GM12892 (cell line): ENCODE measurements at regions not wholly inside any gene's neighbourhood (a gene's known extent, or its start where the extent isn't known, plus 50 kb on each side); places are given as distances from the start of the nearest gene placed in this dataset.

Source experiments
- POLR2A ChIP-seq: IDR thresholded peaks from 2 replicates; pipeline ENCODE4 v1.6.1; 2011; ENCODE audit warnings: low read depth, low read length, control low read depth
- POLR2AphosphoS5 ChIP-seq: IDR thresholded peaks from 2 replicates; pipeline ENCODE4 v1.6.1; 2011; ENCODE audit warnings: low read depth, low read length, control low read depth

GRCh38 chr12:92003701-92004100 is 141.9 kb downstream of the BTG1 start:
- no peak for TF ChIP-seq POLR2A
- TF ChIP-seq POLR2AphosphoS5 = no peak
